A673 (cell line): ENCODE measurements at regions not wholly inside any gene's neighbourhood (a gene's known extent, or its start where the extent isn't known, plus 50 kb on each side); places are given as distances from the start of the nearest gene placed in this dataset.

Experiments
- CTCF ChIP-seq: fragments of 300-800, 200-600 bp; sonication (generic); conservative IDR thresholded peaks from 2 replicates; pipeline ENCODE4 v1.5.1; 2017; ENCODE audit warnings: low read depth, mild to moderate bottlenecking, antibody characterized with exemption, low read length, moderate library complexity, mixed read lengths
- EZH2 ChIP-seq: fragments of 200-600 bp; sonication (generic); IDR thresholded peaks from 2 replicates; pipeline ENCODE4 v1.6.1; 2017; ENCODE audit warnings: borderline replicate concordance, low read depth, mild to moderate bottlenecking, mixed read lengths, antibody characterized with exemption, low read length; ENCODE audit not compliant: poor library complexity, severe bottlenecking

- TF ChIP-seq CTCF (no peak), EZH2 (no peak)
Measured at GRCh38 chr5:125372694-125373631, 626.5 kb upstream of the ZNF608 start.
